Endothelial cell of umbilical vein (primary cell): ENCODE measurements at regions not wholly inside any gene's neighbourhood (a gene's known extent, or its start where the extent isn't known, plus 50 kb on each side); places are given as distances from the start of the nearest gene placed in this dataset.

Source experiments
- BruUV-seq: library from RNA; stranded (reverse); fragments of 400-500 nt; replicated peaks from 2 replicates; lab custom pipeline; 2021; lab: Mats Ljungman, UMichigan
- CTCF ChIA-PET: fragments of 300-600, 350-600 bp; sonication (Branson Sonifier 250); formaldehyde crosslinking; loops from one replicate; lab custom pipeline; 2021; ENCODE audit warnings: antibody characterized with exemption, inconsistent platforms; lab: Charles Lee
- POLR2A ChIA-PET: fragments of 300-600, 350-600 bp; sonication (Branson Sonifier 250); formaldehyde crosslinking; loops from one replicate; lab custom pipeline; 2021; ENCODE audit warnings: antibody characterized with exemption, inconsistent platforms; lab: Charles Lee
- DNase-seq: peaks from one replicate; pipeline ENCODE4 v3.0.0-alpha.2; 2011; ENCODE audit warnings: low read depth, low spot score
- FAIRE-seq: peaks from 2 replicates; lab custom pipeline; 2011; peaks lifted over from hg19 to GRCh38; lab: Jason Lieb, UNC
- H2AFZ ChIP-seq: 2 replicates; pipeline ENCODE4 v1.6.0; 2012; ENCODE audit warnings: low read depth, low read length, control low read depth, inconsistent platforms
- H3K27ac ChIP-seq: 2 replicates; pipeline ENCODE4 v1.5.1; 2011; ENCODE audit warnings: low read depth, mild to moderate bottlenecking, control low read depth, low read length, moderate library complexity; ENCODE audit not compliant: insufficient read depth
- H3K27me3 ChIP-seq, 2 experiments: 2 replicates each; pipeline versions ENCODE4 v1.6.0 to v1.6.1; 2011; ENCODE audit warnings: low read length in 2 of 2, mixed read lengths in 1 of 2; ENCODE audit not compliant: control insufficient read depth in 2 of 2, insufficient read depth in 2 of 2
- H3K36me3 ChIP-seq, 2 experiments: 2 replicates in 1 of 2; 3 replicates in 1 of 2; pipeline ENCODE4 v1.5.1; 2011; ENCODE audit warnings: low read length in 2 of 2, mild to moderate bottlenecking in 1 of 2, moderate library complexity in 1 of 2; ENCODE audit not compliant: control insufficient read depth in 2 of 2, insufficient read depth in 2 of 2; ENCODE audit errors: extremely low read depth in 1 of 2
- H3K4me1 ChIP-seq: 3 replicates; pipeline ENCODE4 v1.5.1; 2011; ENCODE audit warnings: mild to moderate bottlenecking, low read length; ENCODE audit not compliant: control insufficient read depth, insufficient read depth; ENCODE audit errors: extremely low read depth
- H3K4me2 ChIP-seq: 2 replicates; pipeline ENCODE4 v1.6.1; 2011; ENCODE audit warnings: low read length, control low read depth, mixed read lengths; ENCODE audit not compliant: insufficient read depth
- H3K4me3 ChIP-seq, 3 experiments: fragments of 200-600 bp in 1 of 3; sonication (generic), shearing (Covaris generic) in 1 of 3; replicated peaks in 1 of 3; 2 replicates each; pipeline ENCODE4 v1.5.1; 2011 to 2016; ENCODE audit warnings: control low read depth in 3 of 3, low read length in 3 of 3, mild to moderate bottlenecking in 2 of 3, inconsistent platforms in 1 of 3, low read depth in 1 of 3, moderate library complexity in 1 of 3; ENCODE audit not compliant: insufficient read depth in 1 of 3
- H3K79me2 ChIP-seq: 2 replicates; pipeline ENCODE4 v1.6.0; 2012; ENCODE audit warnings: low read length, inconsistent platforms; ENCODE audit not compliant: control insufficient read depth, insufficient read depth
- H3K9ac ChIP-seq: replicated peaks from 2 replicates; pipeline ENCODE3; 2011; ENCODE audit warnings: low read length, control low read depth; ENCODE audit not compliant: insufficient read depth; ENCODE audit errors: extremely low read depth
- H3K9me1 ChIP-seq: replicated peaks from 3 replicates; pipeline ENCODE4 v1.6.0; 2011; ENCODE audit warnings: mild to moderate bottlenecking, low read length; ENCODE audit not compliant: control insufficient read depth, insufficient read depth; ENCODE audit errors: extremely low read depth
- H3K9me3 ChIP-seq: replicated peaks from 2 replicates; pipeline ENCODE4 v1.5.1; 2012; ENCODE audit warnings: low read length, inconsistent platforms; ENCODE audit not compliant: control insufficient read depth, insufficient read depth
- H4K20me1 ChIP-seq: replicated peaks from 2 replicates; pipeline ENCODE3; 2011; ENCODE audit warnings: mild to moderate bottlenecking, low read length; ENCODE audit not compliant: control insufficient read depth, insufficient read depth; ENCODE audit errors: extremely low read depth
- EZH2 ChIP-seq: IDR thresholded peaks from 2 replicates; pipeline ENCODE4 v1.6.1; 2012; ENCODE audit warnings: borderline replicate concordance, low read depth, mild to moderate bottlenecking, moderate library complexity, low read length, inconsistent platforms; ENCODE audit not compliant: severe bottlenecking
- FOS ChIP-seq: IDR thresholded peaks from 2 replicates; pipeline ENCODE4 v1.6.1; 2011; ENCODE audit warnings: mild to moderate bottlenecking, low read length, moderate library complexity, borderline replicate concordance; ENCODE audit not compliant: insufficient read depth
- GATA2 ChIP-seq: IDR thresholded peaks from 2 replicates; pipeline ENCODE4 v1.7.0; 2011; ENCODE audit warnings: low read depth, mild to moderate bottlenecking, moderate library complexity, mixed read lengths, low read length; ENCODE audit not compliant: insufficient read length, insufficient read depth
- JUN ChIP-seq: IDR thresholded peaks from 2 replicates; pipeline ENCODE4 v1.6.1; 2011; ENCODE audit warnings: borderline replicate concordance, low read depth; ENCODE audit not compliant: insufficient read length, insufficient read depth
- MYC ChIP-seq: IDR thresholded peaks from one replicate; pipeline ENCODE4 v1.6.1; 2011; ENCODE audit warnings: mild to moderate bottlenecking, low read depth, low read length
- POLR2A ChIP-seq: IDR thresholded peaks from 2 replicates; pipeline ENCODE4 v1.6.1; 2012; ENCODE audit warnings: low read depth, mild to moderate bottlenecking, control low read depth, low read length
- POLR2AphosphoS5 ChIP-seq: IDR thresholded peaks from 2 replicates; pipeline ENCODE4 v1.6.1; 2012; ENCODE audit warnings: low read depth, mild to moderate bottlenecking, control low read depth, low read length, moderate library complexity; ENCODE audit not compliant: insufficient read depth
- dilution Hi-C: fragments of 300-500 bp; cut with MboI; formaldehyde crosslinking; loops from one replicate; pipeline ENCODE4 v1.15.0; 2019; ENCODE audit warnings: low sequenced_read_pairs; ENCODE audit not compliant: extremely low pct_ligation_motif_present
- intact Hi-C: fragments of 100-400 bp; cut with micrococcal nuclease; formaldehyde crosslinking; loops from one replicate; pipeline ENCODE4 v1.10.0; 2022
- TF ChIP-seq, protein P1 (sequence below), 2 donors: IDR thresholded peaks; 1 replicate in 1 of 2; 2 replicates in 1 of 2; pipeline ENCODE4 v1.5.1; 2011; ENCODE audit warnings: low read length in 2 of 2, mild to moderate bottlenecking in 2 of 2, moderate library complexity in 2 of 2, control low read depth in 1 of 2, inconsistent platforms in 1 of 2, low read depth in 1 of 2; ENCODE audit not compliant: insufficient read depth in 1 of 2; ENCODE audit errors: extremely low read depth in 1 of 2
- TF ChIP-seq, protein P2 (sequence below): IDR thresholded peaks from 2 replicates; pipeline ENCODE4 v1.6.1; 2011; ENCODE audit not compliant: insufficient read depth, insufficient read length

DNA sequence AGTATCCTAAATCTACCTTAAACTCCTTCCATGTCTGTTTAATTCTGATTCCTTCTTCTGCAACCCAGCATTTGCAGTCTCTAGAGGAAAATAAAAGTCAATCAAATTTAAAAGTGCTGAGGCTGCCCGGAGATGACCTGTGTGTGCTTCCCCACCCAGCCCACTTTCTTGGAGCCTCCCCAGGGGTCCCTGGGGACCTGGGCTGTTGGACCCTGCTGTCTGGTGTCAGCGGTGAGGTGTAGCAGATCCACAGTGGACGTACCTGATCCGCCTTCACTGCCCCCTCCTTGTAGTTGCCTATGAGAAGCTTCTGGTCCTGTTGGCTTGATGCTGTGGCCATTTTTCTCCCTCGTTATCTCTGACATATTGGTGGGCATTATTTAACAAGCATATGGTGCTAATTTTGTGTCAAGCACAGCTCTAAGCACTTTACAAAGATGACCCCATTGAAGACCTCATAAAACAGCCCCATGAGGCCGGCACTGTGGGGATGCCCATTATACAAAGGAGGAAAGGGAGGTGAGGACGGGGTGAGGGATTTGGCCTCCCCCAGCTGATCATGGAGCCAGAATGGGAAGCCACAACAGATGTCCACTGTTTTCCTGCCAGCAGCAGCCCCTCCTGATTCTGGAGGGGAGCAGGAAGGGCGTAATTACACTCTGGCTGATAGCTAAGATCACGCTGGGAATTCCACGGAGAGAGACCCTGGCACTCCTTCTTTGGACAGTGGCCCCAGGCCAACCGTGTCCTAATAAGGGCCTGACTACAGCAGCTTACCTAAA is 628.2 kb downstream of the CDH26 start:
- Histone ChIP-seq H3K27ac (no peak overlapping the region), H3K27me3 (no peaks in the 10 kb centered on the region), H3K9me3 (peaks cover 6% of the 10 kb centered on the region), H3K4me3 (no peak overlapping the region), H2AFZ (no peak overlapping the region), H3K9ac (no peak overlapping the region), H3K4me2 (no peak overlapping the region), H3K9me1 (no peaks in the 10 kb centered on the region), H4K20me1 (no peaks in the 10 kb centered on the region), H3K36me3 (no peaks in the 10 kb centered on the region), H3K79me2 (no peaks in the 10 kb centered on the region), H3K4me1 (no peaks in the 10 kb centered on the region)
- ChIA-PET CTCF (no interaction called here), POLR2A (no interaction called here)
- no peak for FAIRE-seq
- intact Hi-C loops = no loop called here
- no TSS peak for BruUV-seq
- TF ChIP-seq, protein P1, sequence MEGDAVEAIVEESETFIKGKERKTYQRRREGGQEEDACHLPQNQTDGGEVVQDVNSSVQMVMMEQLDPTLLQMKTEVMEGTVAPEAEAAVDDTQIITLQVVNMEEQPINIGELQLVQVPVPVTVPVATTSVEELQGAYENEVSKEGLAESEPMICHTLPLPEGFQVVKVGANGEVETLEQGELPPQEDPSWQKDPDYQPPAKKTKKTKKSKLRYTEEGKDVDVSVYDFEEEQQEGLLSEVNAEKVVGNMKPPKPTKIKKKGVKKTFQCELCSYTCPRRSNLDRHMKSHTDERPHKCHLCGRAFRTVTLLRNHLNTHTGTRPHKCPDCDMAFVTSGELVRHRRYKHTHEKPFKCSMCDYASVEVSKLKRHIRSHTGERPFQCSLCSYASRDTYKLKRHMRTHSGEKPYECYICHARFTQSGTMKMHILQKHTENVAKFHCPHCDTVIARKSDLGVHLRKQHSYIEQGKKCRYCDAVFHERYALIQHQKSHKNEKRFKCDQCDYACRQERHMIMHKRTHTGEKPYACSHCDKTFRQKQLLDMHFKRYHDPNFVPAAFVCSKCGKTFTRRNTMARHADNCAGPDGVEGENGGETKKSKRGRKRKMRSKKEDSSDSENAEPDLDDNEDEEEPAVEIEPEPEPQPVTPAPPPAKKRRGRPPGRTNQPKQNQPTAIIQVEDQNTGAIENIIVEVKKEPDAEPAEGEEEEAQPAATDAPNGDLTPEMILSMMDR (IDR thresholded peaks at IDR 0.05; ENCODE audit: extremely low read depth in 1 of 2, insufficient read depth in 1 of 2, low read depth in 1 of 2, low read length in 2 of 2) = no peak
- TF ChIP-seq EZH2 (no peak), GATA2 (no peak), JUN (no peak), FOS (no peak), POLR2AphosphoS5 (no peak), MYC (no peak), POLR2A (no peak)
- TF ChIP-seq, protein P2, sequence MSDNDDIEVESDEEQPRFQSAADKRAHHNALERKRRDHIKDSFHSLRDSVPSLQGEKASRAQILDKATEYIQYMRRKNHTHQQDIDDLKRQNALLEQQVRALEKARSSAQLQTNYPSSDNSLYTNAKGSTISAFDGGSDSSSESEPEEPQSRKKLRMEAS = no peak
- DNase-seq = no peak
- dilution Hi-C loops = no loop called here
